IMR-90 (cell line): ENCODE measurements at regions not wholly inside any gene's neighbourhood (a gene's known extent, or its start where the extent isn't known, plus 50 kb on each side); places are given as distances from the start of the nearest gene placed in this dataset.
A peak's percentile ranks its signal among the peaks of the same experiment; 100 is the strongest.

ENCODE experiments used
- ATAC-seq: fragments of 200-7000 bp; cut with Tn5 transposase; 2 replicates; pipeline ENCODE4 v1.9.1; 2020; ENCODE audit warnings: low read depth, mild to moderate bottlenecking, moderate library complexity
- BruUV-seq: library from RNA; stranded (reverse); fragments of 400-500 nt; replicated peaks from 2 replicates; lab custom pipeline; 2021; lab: Mats Ljungman, UMichigan
- CTCF ChIA-PET: fragments of 300-600 bp; formaldehyde crosslinking; extraction: SDS; loops from one replicate; lab custom pipeline; 2021; ENCODE audit warnings: antibody characterized with exemption; lab: Yijun Ruan, JAX
- POLR2A ChIA-PET: fragments of 300-600 bp; sonication (Branson Sonifier 250); formaldehyde crosslinking; loops from one replicate; lab custom pipeline; 2022; ENCODE audit warnings: antibody characterized with exemption; ENCODE audit not compliant: unreplicated experiment; lab: Charles Lee
- DNase-seq: peaks from one replicate; pipeline ENCODE4 v3.0.0; 2013
- H2AFZ ChIP-seq: replicated peaks from 2 replicates; pipeline ENCODE3; 2013; ENCODE audit warnings: low read length, mild to moderate bottlenecking; ENCODE audit not compliant: poor library complexity
- H2AK5ac ChIP-seq: 2 replicates; pipeline ENCODE4 v1.6.1; 2013; ENCODE audit warnings: low read depth, low read length, inconsistent platforms
- H2AK9ac ChIP-seq: replicated peaks from 2 replicates; pipeline ENCODE3; 2013; ENCODE audit warnings: mild to moderate bottlenecking, low read depth, low read length, moderate library complexity; ENCODE audit not compliant: poor library complexity
- H2BK120ac ChIP-seq: 2 replicates; pipeline ENCODE4 v1.6.1; 2013; ENCODE audit warnings: low read depth, low read length, inconsistent platforms
- H2BK15ac ChIP-seq: 3 replicates; pipeline ENCODE4 v1.6.1; 2013; ENCODE audit warnings: low read depth, low read length, inconsistent platforms
- H2BK20ac ChIP-seq: 2 replicates; pipeline ENCODE4 v1.6.1; 2013; ENCODE audit warnings: low read depth, mild to moderate bottlenecking, inconsistent platforms, low read length, moderate library complexity
- H2BK5ac ChIP-seq: 2 replicates; pipeline ENCODE4 v1.6.1; 2013; ENCODE audit warnings: mild to moderate bottlenecking, low read depth, low read length, inconsistent platforms; ENCODE audit not compliant: poor library complexity, severe bottlenecking
- H3K14ac ChIP-seq: replicated peaks from 2 replicates; pipeline ENCODE4 v1.6.1; 2013; ENCODE audit warnings: low read depth, low read length, inconsistent platforms
- H3K18ac ChIP-seq: 2 replicates; pipeline ENCODE4 v1.6.1; 2013; ENCODE audit warnings: low read depth, low read length, control low read depth
- H3K23ac ChIP-seq: 2 replicates; pipeline ENCODE4 v1.6.1; 2013; ENCODE audit warnings: low read depth, low read length, inconsistent platforms
- H3K27ac ChIP-seq: 2 replicates; pipeline ENCODE4 v1.5.1; 2013; ENCODE audit warnings: mild to moderate bottlenecking, control low read depth, low read length; ENCODE audit not compliant: insufficient read depth
- H3K27me3 ChIP-seq: 2 replicates; pipeline ENCODE4 v1.6.1; 2013; ENCODE audit warnings: low read length; ENCODE audit not compliant: control insufficient read depth, insufficient read depth
- H3K36me3 ChIP-seq: 2 replicates; pipeline ENCODE4 v1.6.1; 2013; ENCODE audit warnings: low read length, mixed read lengths; ENCODE audit not compliant: control insufficient read depth, insufficient read depth
- H3K4ac ChIP-seq: 2 replicates; pipeline ENCODE4 v1.6.1; 2013; ENCODE audit warnings: low read depth, low read length, inconsistent platforms
- H3K4me1 ChIP-seq: 2 replicates; pipeline ENCODE4 v1.6.1; 2013; ENCODE audit warnings: low read length, mixed read lengths; ENCODE audit not compliant: control insufficient read depth, insufficient read depth
- H3K4me2 ChIP-seq: 2 replicates; pipeline ENCODE4 v1.6.1; 2013; ENCODE audit warnings: low read depth, mild to moderate bottlenecking, control low read depth, low read length, moderate library complexity
- H3K4me3 ChIP-seq: 2 replicates; pipeline ENCODE4 v1.5.1; 2013; ENCODE audit warnings: low read depth, mild to moderate bottlenecking, control low read depth, low read length, moderate library complexity; ENCODE audit not compliant: insufficient read depth
- H3K56ac ChIP-seq: 2 replicates; pipeline ENCODE4 v1.6.1; 2013; ENCODE audit warnings: low read length, inconsistent platforms; ENCODE audit not compliant: insufficient read depth; ENCODE audit errors: extremely low read depth
- H3K79me1 ChIP-seq, 2 experiments: 2 replicates each; pipeline ENCODE4 v1.6.1; 2013; ENCODE audit warnings: low read length in 2 of 2, inconsistent platforms in 1 of 2, low read depth in 1 of 2
- H3K9ac ChIP-seq: 2 replicates; pipeline ENCODE4 v1.6.1; 2013; ENCODE audit warnings: low read depth, low read length, control low read depth
- H3K9me1 ChIP-seq: 2 replicates; pipeline ENCODE4 v1.6.1; 2013; ENCODE audit warnings: low read length, inconsistent platforms; ENCODE audit not compliant: insufficient read depth
- H3K9me3 ChIP-seq: 2 replicates; pipeline ENCODE4 v1.6.1; 2013; ENCODE audit warnings: low read length; ENCODE audit not compliant: control insufficient read depth, insufficient read depth
- H4K20me1 ChIP-seq: 2 replicates; pipeline ENCODE4 v1.6.1; 2013; ENCODE audit warnings: low read length, inconsistent platforms; ENCODE audit not compliant: insufficient read depth
- H4K5ac ChIP-seq: 2 replicates; pipeline ENCODE4 v1.6.1; 2013; ENCODE audit warnings: mild to moderate bottlenecking, low read depth, low read length, control low read depth
- H4K8ac ChIP-seq, 2 experiments: 2 replicates each; pipeline ENCODE4 v1.6.1; 2013; ENCODE audit warnings: low read depth in 2 of 2, low read length in 2 of 2, control low read depth in 1 of 2, inconsistent platforms in 1 of 2
- H4K91ac ChIP-seq: 2 replicates; pipeline ENCODE4 v1.6.1; 2013; ENCODE audit warnings: low read depth, low read length, inconsistent platforms; ENCODE audit not compliant: insufficient read depth
- BHLHE40 ChIP-seq: fragments of 150-350 bp; IDR thresholded peaks from 2 replicates; pipeline ENCODE4 v1.6.1; 2016; ENCODE audit warnings: mild to moderate bottlenecking, low read depth, low read length
- CEBPB ChIP-seq: IDR thresholded peaks from 2 replicates; pipeline ENCODE4 v1.6.1; 2012; ENCODE audit warnings: low read depth, low read length, improper control_type of control experiment
- CHD1 ChIP-seq: IDR thresholded peaks from 2 replicates; pipeline ENCODE4 v1.6.1; 2012; ENCODE audit warnings: low read depth, low read length, improper control_type of control experiment
- FOS ChIP-seq: fragments of 150-350 bp; IDR thresholded peaks from 2 replicates; pipeline ENCODE4 v1.6.1; 2016; ENCODE audit warnings: low read depth, low read length
- MAFK ChIP-seq: IDR thresholded peaks from 2 replicates; pipeline ENCODE4 v1.6.1; 2012; ENCODE audit warnings: low read depth, low read length, improper control_type of control experiment
- MAZ ChIP-seq: IDR thresholded peaks from 2 replicates; pipeline ENCODE4 v1.6.1; 2012; ENCODE audit warnings: low read depth, mild to moderate bottlenecking, low read length, improper control_type of control experiment, moderate library complexity, borderline replicate concordance
- MXI1 ChIP-seq: IDR thresholded peaks from 2 replicates; pipeline ENCODE4 v1.6.1; 2012; ENCODE audit warnings: low read depth, mild to moderate bottlenecking, low read length, moderate library complexity, borderline replicate concordance
- NFE2L2 ChIP-seq: fragments of 150-350 bp; IDR thresholded peaks from 2 replicates; pipeline ENCODE4 v1.6.1; 2016; ENCODE audit warnings: low read depth, mild to moderate bottlenecking, low read length
- POLR2A ChIP-seq: IDR thresholded peaks from 2 replicates; pipeline ENCODE4 v1.6.1; 2012; ENCODE audit warnings: mild to moderate bottlenecking, low read depth, low read length
- RAD21 ChIP-seq: IDR thresholded peaks from 2 replicates; pipeline ENCODE4 v1.6.1; 2012; ENCODE audit warnings: low read length, improper control_type of control experiment
- RCOR1 ChIP-seq: IDR thresholded peaks from 2 replicates; pipeline ENCODE4 v1.6.1; 2012; ENCODE audit warnings: mild to moderate bottlenecking, low read length, improper control_type of control experiment; ENCODE audit not compliant: insufficient replicate concordance
- RFX5 ChIP-seq: IDR thresholded peaks from 2 replicates; pipeline ENCODE4 v1.8.0; 2012; ENCODE audit warnings: low read depth, mild to moderate bottlenecking, low read length, moderate library complexity
- SMC3 ChIP-seq: fragments of 150-350 bp; IDR thresholded peaks from 2 replicates; pipeline ENCODE4 v1.6.1; 2016; ENCODE audit warnings: low read depth, mild to moderate bottlenecking, antibody characterized with exemption, low read length, moderate library complexity
- USF2 ChIP-seq: fragments of 150-350 bp; IDR thresholded peaks from 2 replicates; pipeline ENCODE4 v1.6.1; 2017; ENCODE audit warnings: mild to moderate bottlenecking, antibody characterized with exemption, low read length, low read depth
- whole genome bisulfite sequencing, 2 experiments: methylation state at CpG; one replicate each; pipeline versions ENCODE4 v1.1.5 to v1.1.7; 2013; ENCODE audit warnings: missing lambda C conversion rate in 2 of 2; ENCODE audit not compliant: insufficient read length in 1 of 2; ENCODE audit errors: extremely low coverage in 2 of 2; 5-methylcytosine and 5-hydroxymethylcytosine counted together
- dilution Hi-C: fragments of 300-500 bp; cut with HindIII; formaldehyde crosslinking; loops from one replicate; pipeline ENCODE4 v1.14.3; 2018; ENCODE audit warnings: low sequenced_read_pairs; ENCODE audit not compliant: unreplicated experiment
- in situ Hi-C: fragments of 300-500 bp; cut with MboI; formaldehyde crosslinking; loops from 3 replicates; pipeline ENCODE4 v1.14.3; 2019; ENCODE audit warnings: low sequenced_read_pairs, inconsistent platforms, mixed read lengths
- intact Hi-C: fragments of 100-400 bp; cut with micrococcal nuclease; formaldehyde crosslinking; loops from 2 replicates; pipeline ENCODE4 v1.10.0; 2022
- TF ChIP-seq, protein P1 (sequence below): fragments of 150-350 bp; IDR thresholded peaks from 2 replicates; pipeline ENCODE4 v1.6.1; 2016; ENCODE audit warnings: low read depth, mild to moderate bottlenecking, low read length, moderate library complexity, borderline replicate concordance
- TF ChIP-seq, protein P2 (sequence below): conservative IDR thresholded peaks from 2 replicates; pipeline ENCODE4 v1.5.1; 2012; ENCODE audit warnings: mild to moderate bottlenecking, low read depth, low read length, improper control_type of control experiment

DNA sequence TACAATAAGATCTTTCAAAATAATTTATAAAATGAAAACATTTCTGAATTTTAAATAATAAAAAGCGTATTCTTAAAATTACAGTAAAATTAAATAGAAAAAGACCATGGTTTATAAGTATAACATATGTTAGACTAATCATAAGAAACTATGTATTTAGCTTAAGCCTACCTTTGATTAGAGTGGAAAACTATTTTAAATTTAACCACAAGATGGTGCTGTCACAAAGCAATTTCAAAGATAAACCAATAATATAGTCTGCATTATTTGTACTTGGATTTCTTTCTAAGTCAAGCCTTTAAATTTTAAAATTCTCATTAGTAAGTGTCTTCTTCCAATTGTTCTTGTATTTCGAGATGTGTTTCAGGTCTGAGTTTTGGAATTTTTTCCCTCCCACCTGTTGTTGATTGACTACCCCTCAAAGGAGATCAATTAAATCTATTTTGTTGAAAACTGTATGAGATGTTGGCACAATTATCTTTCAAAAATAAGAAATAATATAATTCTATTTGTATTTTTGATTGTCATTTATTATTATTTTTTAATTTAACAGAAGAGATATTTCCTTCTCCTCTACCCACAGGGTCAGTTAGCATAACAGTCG, 459.8 kb downstream of the KCNT2 start:
- Histone ChIP-seq H3K4me1 (no peaks in the 10 kb centered on the region), H3K9me1 (no peaks in the 10 kb centered on the region), H4K20me1 (no peaks in the 10 kb centered on the region), H3K36me3 (no peaks in the 10 kb centered on the region), H3K27ac (no peak overlapping the region), H2BK20ac (no peak overlapping the region), H3K23ac (no peak overlapping the region), H3K56ac (no peak overlapping the region), H2BK5ac (no peak overlapping the region), H4K8ac (no peak overlapping the region), H4K5ac (no peak overlapping the region), H3K4ac (no peak overlapping the region), H3K14ac (no peak overlapping the region), H2BK15ac (no peak overlapping the region), H2AK9ac (no peak overlapping the region), H2BK120ac (no peak overlapping the region), H4K91ac (no peak overlapping the region), H3K18ac (no peak overlapping the region), H3K79me1 (no peaks in the 10 kb centered on the region), H3K4me2 (no peak overlapping the region), H3K27me3 (no peaks in the 10 kb centered on the region), H3K4me3 (no peak overlapping the region), H3K9ac (no peak overlapping the region), H2AFZ (no peak overlapping the region), H3K9me3 (no peaks in the 10 kb centered on the region), H2AK5ac (no peak overlapping the region)
- no TSS peak for BruUV-seq
- ChIA-PET POLR2A (no interaction called here), CTCF (interaction anchor here (0.6 to 2.8 kb wide), 8 partner anchors 8 to 512 kb away, joined by 3 to 26 read pairs (median 3); no protein-coding TSS in a partner anchor)
- intact Hi-C loops (loop anchor here (1.0 to 2.0 kb wide), 2 partner anchors 161 to 512 kb away; no protein-coding TSS in a partner anchor), dilution Hi-C loops (no loop called here), in situ Hi-C loops (loop anchor here (10.0 kb wide), 1 partner anchor 516 kb away; no protein-coding TSS in a partner anchor)
- TF ChIP-seq POLR2A (no peak), USF2 (no peak), RCOR1 (no peak), NFE2L2 (no peak), BHLHE40 (no peak), RFX5 (no peak), MXI1 (no peak), CEBPB (no peak), CHD1 (no peak), MAFK (no peak), FOS (no peak), MAZ (no peak), RAD21 (peak; percentile 77), SMC3 (peak; percentile 79)
- TF ChIP-seq, protein P1, sequence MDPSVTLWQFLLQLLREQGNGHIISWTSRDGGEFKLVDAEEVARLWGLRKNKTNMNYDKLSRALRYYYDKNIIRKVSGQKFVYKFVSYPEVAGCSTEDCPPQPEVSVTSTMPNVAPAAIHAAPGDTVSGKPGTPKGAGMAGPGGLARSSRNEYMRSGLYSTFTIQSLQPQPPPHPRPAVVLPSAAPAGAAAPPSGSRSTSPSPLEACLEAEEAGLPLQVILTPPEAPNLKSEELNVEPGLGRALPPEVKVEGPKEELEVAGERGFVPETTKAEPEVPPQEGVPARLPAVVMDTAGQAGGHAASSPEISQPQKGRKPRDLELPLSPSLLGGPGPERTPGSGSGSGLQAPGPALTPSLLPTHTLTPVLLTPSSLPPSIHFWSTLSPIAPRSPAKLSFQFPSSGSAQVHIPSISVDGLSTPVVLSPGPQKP: no peak
- TF ChIP-seq, protein P2, sequence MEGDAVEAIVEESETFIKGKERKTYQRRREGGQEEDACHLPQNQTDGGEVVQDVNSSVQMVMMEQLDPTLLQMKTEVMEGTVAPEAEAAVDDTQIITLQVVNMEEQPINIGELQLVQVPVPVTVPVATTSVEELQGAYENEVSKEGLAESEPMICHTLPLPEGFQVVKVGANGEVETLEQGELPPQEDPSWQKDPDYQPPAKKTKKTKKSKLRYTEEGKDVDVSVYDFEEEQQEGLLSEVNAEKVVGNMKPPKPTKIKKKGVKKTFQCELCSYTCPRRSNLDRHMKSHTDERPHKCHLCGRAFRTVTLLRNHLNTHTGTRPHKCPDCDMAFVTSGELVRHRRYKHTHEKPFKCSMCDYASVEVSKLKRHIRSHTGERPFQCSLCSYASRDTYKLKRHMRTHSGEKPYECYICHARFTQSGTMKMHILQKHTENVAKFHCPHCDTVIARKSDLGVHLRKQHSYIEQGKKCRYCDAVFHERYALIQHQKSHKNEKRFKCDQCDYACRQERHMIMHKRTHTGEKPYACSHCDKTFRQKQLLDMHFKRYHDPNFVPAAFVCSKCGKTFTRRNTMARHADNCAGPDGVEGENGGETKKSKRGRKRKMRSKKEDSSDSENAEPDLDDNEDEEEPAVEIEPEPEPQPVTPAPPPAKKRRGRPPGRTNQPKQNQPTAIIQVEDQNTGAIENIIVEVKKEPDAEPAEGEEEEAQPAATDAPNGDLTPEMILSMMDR: peak; percentile 68
- DNase-seq (peak; percentile 57), ATAC-seq (peak; percentile 77)
- no CpG with 5 or more reads among the region's 3 CpGs for WGBS, 2 experiments
